Right ventricle myocardium inferior (tissue), 1 donor: ENCODE measurements at regions not wholly inside any gene's neighbourhood (a gene's known extent, or its start where the extent isn't known, plus 50 kb on each side); places are given as distances from the start of the nearest gene placed in this dataset.
"Not testable (repeated sequence)": the region's sequence is repeated elsewhere in the genome, so short reads cannot be mapped to it uniquely, and the experiment has no call there.

Experiments
- ATAC-seq: fragments of 200-7000 bp; cut with Tn5 transposase; one replicate; pipeline ENCODE4 v1.9.1; 2020; ENCODE audit warnings: mild to moderate bottlenecking, moderate library complexity
- DNase-seq: peaks from one replicate; pipeline ENCODE4 v3.0.0; 2021; ENCODE audit errors: missing footprints
- intact Hi-C: fragments of 100-400 bp; cut with DNase I; formaldehyde crosslinking; loops from one replicate; pipeline ENCODE4 v1.11.0; 2022
- donor health status: DM: no; HTN: yes; CAD: no; lungs with severe emphysema.

DNA sequence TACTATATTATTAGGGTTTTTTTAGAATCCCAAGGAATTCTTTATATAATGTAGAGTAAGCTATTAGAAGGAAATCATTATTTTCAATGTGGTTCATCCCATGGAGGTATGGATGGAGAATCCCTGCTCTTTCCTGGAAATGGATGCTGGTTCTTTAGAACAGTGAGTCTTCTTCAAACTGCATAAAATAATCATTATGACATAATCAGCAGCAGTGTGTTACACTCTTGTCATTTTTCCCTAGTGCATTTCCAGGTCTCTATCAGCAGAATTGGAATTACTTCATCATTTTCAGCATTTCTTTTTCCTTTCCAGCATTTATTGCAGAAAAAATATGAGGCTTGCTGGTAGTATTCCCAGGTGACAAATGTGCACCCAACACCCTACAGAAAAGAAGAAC lies 168.1 kb downstream of the ETAA1 start:
- no peak for DNase-seq
- intact Hi-C loops: loop anchor here (10.0 kb wide), 2 partner anchors 220 to 1130 kb away; partner anchors contain the start of gene MEIS1
- ATAC-seq: no peak

DNA sequence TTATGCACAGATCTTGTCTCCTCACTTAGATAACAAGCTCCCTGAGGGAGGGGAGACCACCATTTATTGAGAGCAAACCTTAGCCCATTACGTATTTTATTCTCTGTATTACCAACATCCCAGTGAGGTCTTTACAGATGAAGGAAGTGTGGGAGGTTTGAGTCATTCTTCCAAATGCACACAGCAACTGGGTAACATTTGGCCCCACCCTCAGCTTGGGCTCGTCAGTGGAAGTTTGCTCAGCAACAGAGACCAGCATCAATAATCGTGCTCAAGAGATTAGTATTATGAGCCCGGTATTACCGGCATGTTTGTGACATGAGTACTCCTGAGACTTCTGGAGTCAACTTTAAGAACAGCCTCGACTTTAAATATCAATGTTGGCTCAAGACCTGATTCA lies 168.6 kb downstream of the ETAA1 start:
- intact Hi-C loops: loop anchor here (10.0 kb wide), 2 partner anchors 221 to 1131 kb away; partner anchors contain the start of gene MEIS1
- DNase-seq (no peak), ATAC-seq (no peak)

DNA sequence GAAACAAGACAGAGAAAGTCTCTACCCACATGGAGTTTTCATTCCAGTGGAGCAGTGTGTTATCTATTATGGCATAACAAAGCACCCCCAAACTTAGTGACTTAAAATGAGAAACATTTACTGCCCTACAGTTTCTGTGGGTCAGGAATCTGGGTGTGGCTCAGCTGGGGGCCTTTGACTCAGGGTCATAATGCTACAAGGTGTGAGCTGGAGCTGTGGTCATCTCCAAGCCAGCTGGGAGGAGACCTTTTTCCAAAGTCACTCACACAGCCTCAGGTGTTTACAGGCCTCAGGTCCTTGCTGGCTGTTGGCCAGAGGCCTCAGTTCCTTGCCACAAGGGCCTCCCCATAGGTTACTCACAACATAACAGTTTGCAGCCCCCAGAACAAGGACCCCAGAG lies 169.2 kb downstream of the ETAA1 start:
- no peak for DNase-seq
- intact Hi-C loops: loop anchor here (10.0 kb wide), 2 partner anchors 221 to 1131 kb away; partner anchors contain the start of gene MEIS1
- ATAC-seq: no peak

DNA sequence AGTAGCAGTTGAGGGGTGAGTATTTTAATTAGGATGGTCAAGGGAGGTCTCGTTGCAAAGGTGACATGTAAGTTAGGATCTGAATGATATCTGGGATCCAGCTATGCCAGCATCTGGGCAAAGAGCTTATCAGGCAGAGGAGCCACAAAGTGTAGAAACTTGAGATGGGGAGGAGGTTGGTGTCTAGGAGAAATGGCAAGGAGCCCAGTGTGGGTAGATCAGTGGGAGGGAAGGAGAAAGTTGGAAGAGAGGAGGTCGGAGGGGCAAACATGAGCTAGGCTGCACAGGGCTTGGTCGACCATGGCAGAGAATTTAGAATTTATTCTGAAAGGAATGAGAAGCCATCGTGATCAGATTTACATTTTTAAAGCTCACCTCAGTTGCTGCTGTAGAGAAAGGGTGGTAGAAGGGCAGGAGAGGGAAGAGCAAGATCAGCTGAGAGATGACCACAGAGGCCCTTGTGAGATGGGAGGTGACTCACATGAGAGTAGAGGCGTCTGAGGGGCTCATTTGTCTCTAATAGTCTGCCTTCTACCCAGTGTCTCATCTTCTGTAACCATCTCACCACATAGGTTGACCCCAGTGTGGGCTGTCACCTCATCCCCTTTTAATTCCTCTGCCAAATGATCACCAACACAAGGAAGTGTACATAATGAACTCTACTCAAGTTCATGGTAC lies 170.0 kb downstream of the ETAA1 start:
- DNase-seq (no peak), ATAC-seq (no peak)
- intact Hi-C loops: loop anchor here (10.0 kb wide), 2 partner anchors 222 to 1132 kb away; partner anchors contain the start of gene MEIS1

DNA sequence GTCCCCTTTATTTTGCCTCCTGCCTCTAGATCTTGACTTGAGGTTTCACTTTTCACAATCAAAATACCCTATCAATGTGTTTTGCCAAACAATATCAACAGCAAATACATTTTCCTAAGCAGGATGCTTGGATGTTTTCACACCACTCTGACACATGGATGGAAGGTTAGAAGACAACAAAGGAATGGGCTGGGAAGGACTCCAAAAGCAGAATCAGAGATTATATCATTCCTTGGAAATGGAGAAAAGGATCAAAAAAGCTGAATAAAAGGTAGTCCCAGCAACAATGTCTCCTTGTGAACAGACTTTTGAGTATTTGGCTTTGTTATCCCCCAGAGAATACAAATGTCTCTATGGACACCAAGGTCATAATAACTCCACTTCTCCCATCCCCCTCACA lies 170.8 kb downstream of the ETAA1 start:
- ATAC-seq: no peak
- intact Hi-C loops: loop anchor here (10.0 kb wide), 2 partner anchors 223 to 1133 kb away; partner anchors contain the start of gene MEIS1

DNA sequence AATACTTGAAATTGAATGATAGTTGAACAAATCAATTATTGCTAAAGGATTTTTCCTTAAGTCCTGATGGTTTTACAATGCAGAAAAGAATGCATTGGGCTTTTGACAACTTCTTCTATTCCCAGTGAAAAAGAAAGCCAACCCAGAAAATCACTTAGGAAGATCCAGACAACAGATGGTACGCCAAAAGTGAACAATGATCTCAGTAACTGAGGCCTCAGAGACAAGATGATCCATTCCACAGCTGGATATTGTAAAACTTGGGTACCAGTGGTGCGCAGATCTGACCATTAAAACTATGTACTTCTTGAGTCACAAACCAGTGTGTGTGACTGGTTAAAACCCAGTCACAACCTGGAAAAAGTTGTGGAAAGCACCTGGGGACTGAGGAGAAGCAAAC lies 173.5 kb downstream of the ETAA1 start:
- intact Hi-C loops: no loop called here
- DNase-seq (no peak), ATAC-seq (no peak)

More for the DNA sequence above, 170.8 kb downstream of the ETAA1 start:
- DNase-seq: no peak

DNA sequence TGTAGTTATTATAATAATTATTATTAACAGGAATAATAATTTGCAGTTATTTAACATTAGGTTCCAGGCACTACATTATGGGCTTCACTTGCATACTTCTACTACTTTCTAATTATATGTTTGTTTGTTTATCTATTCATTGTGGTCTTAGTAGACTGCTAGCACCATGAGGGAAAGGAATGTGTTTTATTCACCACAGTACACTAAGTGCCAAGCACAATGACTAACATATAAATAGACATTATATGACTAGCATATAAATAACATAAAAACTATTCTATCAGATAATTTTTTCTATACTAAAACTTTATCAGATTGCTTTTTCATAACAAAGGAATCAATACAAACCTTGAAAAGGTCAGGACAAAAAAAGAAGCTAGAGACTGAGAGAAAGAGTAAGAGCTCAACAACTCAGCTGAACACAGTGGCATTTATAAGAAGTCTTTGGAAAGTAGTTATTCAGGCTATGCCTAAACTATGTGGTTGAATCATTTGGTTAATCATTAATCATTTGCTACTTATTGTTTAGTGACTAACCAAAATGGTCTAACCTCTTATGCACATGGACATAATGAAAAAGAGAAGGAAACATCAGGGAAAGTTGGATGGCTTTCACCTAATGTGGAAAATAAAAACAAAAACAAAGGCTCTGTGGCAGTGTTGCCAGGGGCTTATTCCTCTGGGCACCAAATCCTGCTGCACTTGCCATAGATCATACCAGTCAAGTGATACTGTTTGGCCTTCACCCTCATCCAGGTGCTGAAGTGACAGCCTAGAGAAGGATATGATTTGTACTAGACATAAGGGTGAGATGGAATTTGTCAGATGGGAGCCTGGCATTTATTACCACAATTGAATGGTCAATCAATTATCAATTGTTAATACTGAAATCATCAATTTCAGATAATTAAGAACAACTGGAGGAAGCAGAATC lies 174.9 kb downstream of the ETAA1 start:
- peak; percentile 68 for ATAC-seq
- no peak for DNase-seq
- intact Hi-C loops: no loop called here

DNA sequence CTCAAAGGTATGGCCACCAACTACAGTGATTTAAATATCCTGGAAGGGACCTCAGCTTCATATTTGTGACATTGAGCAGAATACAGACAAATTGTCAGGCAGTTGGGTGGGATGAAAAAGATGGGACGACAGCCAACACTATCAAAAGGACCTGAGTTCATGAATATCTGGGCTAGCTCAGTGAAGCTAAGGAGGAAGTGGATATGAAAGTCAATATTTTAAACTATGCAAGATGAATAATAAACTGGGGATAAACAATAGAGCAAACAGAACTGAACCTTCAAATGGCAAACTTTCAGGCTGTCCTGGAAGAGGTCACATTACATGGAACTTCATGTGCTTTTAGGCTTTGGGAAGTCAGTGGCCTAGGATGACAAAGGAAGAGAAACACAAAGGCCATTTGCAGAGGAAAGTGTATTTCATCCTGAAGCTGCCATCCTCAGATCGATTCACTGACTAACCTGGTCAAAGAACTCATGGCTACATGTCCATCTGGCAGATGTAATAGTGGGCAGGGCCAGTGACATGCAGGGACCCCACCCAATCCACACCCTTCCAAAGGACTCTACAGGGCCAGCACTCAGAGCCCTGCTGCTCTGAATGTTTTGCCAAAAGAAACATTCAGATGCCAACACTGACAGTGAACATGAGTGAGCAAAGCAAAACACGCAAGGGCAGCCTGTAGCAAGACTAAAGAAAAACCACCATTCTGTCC lies 175.7 kb downstream of the ETAA1 start:
- ATAC-seq (peak; percentile 75), DNase-seq (no peak)
- intact Hi-C loops: no loop called here

DNA sequence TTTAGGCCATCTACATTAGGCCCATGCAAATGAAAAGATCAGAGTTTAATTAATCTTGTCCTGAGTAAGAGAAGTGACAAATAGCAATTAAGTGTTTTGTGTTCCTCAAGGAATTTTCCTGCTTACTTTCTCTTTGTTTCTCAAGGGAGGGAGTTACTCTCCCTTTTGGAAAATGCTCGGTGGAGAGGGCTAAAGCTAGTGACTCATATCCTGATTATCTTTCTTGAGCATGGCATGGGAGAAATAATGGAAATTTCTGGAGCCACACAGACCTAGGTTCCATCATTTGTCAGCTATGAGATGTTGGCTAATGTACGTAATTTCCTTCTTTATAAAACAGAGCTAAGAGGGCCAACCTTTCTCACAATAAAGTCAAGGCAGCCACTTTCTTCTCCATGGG lies 177.1 kb downstream of the ETAA1 start:
- no peak for ATAC-seq
- intact Hi-C loops: no loop called here

DNA sequence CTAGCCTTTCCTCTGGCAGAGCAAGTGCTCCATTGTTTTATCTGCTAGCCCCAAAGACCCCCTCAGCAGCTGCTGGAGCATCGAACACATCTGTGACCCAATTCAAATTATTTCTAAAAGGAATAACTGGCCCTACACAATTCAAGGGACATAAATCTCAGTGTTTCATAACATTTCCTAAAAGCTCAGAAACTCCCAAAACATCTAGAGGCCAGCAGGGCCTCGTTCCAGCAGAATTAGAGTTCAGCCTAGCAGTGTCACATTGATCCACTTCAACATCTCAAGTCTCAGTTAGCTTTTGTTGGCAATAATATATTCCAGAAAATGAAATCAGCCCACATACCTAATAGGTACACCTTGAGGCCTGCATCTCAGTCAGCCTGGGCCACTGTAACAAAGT lies 179.1 kb downstream of the ETAA1 start:
- intact Hi-C loops: no loop called here
- DNase-seq (no peak), ATAC-seq (no peak)

More for the DNA sequence above, 177.1 kb downstream of the ETAA1 start:
- no peak for DNase-seq

DNA sequence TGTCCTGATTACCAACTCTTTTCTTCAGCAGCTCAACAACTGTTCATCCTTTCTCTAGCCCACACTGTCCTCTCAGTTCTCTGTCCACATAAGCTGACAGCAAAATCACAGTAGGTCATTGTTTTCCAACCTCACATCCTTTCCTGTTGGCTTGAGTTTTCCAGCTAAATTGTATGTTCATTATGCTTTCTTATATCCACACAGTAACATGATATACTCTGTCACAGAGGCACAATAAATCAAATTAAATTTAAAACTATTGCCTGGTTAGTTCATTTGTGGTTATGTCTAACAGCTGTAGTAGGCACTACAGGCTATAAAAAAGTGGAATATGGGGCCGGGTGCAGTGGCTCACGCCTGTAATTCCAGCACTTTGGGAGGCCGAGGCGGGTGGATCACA lies 179.9 kb downstream of the ETAA1 start:
- no peak for ATAC-seq
- intact Hi-C loops: no loop called here
- DNase-seq: no peak

DNA sequence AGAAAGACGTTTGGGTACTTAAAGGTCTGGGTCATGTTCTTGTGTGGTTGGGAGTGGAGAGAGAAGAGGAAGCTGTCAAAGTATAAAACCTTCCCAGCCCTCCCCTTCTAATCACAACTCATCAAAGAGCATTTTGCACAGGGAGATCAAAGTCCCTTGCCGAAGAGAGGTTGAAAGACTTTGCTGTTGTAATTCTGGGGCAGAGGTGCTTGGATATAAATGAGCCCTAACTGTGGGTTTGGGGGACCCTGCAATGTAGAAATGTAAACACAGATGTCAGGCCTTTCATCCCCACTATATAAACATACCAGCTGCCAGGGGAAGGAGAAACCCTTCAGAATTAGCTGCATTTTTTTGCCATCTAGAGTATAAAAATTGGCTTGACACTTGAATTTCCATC lies 182.1 kb downstream of the ETAA1 start:
- intact Hi-C loops: no loop called here
- no peak for ATAC-seq
- DNase-seq: no peak

DNA sequence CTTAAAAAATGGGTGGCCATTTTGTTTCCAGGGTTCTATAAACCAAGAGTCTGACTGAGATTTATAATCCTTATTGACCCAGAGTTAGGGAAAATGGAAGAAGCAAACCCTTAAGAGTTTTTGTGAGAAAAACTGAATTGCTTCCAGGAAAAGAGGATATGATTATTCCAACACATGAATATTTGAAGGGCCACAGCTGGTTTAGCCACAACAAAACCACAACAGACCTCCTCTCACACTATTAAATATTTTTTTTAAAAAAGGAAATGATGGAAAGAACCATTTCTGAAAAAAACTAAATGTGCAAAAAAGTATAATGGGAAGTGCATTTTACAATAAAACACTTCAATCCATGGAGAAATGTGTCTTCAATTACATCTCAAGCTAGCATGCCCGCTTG lies 182.7 kb downstream of the ETAA1 start:
- ATAC-seq: no peak
- intact Hi-C loops: no loop called here
- DNase-seq: no peak

DNA sequence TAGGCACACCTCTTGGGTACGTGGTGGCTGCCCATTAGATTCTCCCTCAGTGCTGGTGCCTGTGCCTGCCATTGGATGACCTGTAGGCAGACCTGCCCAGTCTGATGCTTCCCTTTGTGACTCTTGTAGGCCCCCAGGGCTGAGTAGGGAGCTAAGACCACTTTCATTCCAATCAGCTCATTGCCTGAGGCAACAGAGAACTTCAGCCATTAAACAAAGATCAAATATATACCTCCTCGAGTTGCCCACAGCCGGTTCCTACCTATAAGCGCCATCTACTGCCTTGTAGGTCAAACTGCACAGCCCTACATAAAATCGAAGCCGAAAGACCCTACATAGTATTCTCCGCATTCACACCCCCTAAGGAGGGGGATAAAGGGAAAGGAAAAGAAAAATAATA lies 184.6 kb downstream of the ETAA1 start:
- intact Hi-C loops: no loop called here

DNA sequence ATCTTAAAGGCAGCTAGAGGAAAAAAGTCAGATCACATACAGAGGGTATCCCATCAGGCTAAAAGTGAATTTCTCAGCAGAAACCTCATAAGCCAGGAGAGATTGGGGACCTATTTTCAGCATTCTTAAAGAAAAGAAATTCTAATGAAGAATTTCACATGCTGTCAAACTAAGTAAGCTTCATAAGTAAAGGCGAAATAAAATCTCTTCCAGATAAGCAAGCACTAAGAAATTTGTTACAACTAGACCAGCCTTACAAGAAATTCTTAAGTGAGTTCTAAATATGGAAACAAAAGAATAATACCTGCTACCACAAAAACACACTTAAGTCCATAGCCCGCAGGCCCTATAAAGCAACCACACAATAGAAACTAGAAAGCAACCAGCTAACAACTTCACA lies 186.1 kb downstream of the ETAA1 start:
- intact Hi-C loops: no loop called here
- ATAC-seq (no peak), DNase-seq (no peak)

More for the DNA sequence above, 184.6 kb downstream of the ETAA1 start:
- ATAC-seq: no peak
- no peak for DNase-seq

DNA sequence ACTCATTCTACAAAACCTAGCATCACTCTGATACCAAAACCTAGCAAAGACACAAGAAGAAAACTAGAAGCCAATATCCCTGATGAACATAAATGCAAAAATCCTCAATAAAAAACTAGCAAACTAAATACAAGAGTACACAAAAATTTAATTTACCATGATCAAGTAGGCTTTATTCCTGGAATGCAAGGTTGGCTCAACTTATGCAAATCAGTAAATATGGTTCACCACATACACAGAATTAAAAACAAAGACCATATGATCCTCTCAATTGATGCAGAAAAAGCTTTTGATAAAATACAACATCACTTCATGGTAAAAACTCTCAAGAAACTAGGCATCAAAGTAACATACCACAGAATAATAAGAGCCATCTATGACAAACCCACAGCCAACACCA lies 188.3 kb downstream of the ETAA1 start:
- no peak for DNase-seq
- ATAC-seq: no peak
- intact Hi-C loops: no loop called here

DNA sequence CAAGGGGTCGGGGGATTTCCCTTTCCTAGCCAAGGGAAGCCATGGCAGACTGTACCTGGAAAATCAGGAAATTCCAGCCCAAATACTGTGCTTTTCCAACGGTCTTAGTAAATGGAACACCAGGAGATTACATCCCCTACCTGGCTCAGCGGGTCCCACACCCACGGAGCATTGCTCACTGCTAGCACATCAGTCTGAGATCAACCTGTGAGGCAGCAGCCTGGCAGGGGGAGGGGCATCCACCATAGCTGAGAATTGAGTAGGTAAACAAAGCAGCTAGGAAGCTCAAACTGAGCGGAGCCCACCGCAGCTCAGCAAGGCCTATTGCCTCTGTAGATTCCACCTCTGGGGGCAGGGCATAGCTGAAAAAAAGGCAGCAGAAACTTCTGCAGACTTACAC lies 192.0 kb downstream of the ETAA1 start:
- intact Hi-C loops, DNase-seq, ATAC-seq: not testable (repeated sequence)

DNA sequence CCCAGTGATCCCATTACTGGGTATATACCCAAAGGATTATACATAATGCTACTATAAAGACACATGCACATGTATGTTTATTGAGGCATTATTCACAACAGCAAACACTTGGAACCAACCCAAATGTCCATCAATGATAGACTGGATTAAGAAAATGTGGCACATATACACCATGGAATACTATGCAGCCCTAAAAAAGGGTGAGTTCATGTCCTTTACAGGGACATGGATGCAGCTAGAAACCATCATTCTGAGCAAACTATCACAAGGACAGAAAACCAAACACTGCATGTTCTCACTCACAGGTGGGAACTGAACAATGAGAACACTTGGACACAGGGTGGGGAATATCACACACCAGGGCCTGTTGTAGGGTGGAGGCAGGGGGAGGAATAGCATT lies 197.4 kb downstream of the ETAA1 start:
- ATAC-seq, intact Hi-C loops, DNase-seq: not testable (repeated sequence)

DNA sequence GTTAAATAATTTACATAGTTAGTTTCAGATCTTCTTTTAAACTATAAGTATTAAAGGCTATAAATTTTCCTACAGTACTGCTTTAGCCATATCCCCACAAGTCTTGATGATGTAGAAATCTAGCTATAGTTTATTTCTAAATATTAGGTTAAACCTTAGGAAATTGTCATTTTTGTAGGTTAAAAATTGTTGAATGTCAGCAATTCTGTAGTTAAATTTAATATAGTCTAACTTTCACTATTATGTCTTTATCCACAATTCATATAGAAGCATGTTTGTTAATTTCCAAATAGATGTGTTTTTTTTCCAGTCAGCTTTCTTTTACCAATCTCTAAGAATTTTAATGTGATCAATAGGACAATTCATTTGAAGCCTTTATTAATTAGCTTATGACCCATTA lies 199.7 kb downstream of the ETAA1 start:
- intact Hi-C loops: no loop called here

More for the DNA sequence above, 199.7 kb downstream of the ETAA1 start:
- ATAC-seq (no peak), DNase-seq (no peak)
